GM18502 (cell line): ENCODE measurements at regions not wholly inside any gene's neighbourhood (a gene's known extent, or its start where the extent isn't known, plus 50 kb on each side); places are given as distances from the start of the nearest gene placed in this dataset.
"Not testable (repeated sequence)": the region's sequence is repeated elsewhere in the genome, so short reads cannot be mapped to it uniquely, and the experiment has no call there.

ENCODE experiments used
- ATAC-seq: cut with Tn5 transposase; IDR thresholded peaks from one replicate; pipeline ENCODE4 v1.9.1; 2021; ENCODE audit warnings: mild to moderate bottlenecking; ENCODE audit not compliant: unreplicated experiment, poor library complexity

DNA sequence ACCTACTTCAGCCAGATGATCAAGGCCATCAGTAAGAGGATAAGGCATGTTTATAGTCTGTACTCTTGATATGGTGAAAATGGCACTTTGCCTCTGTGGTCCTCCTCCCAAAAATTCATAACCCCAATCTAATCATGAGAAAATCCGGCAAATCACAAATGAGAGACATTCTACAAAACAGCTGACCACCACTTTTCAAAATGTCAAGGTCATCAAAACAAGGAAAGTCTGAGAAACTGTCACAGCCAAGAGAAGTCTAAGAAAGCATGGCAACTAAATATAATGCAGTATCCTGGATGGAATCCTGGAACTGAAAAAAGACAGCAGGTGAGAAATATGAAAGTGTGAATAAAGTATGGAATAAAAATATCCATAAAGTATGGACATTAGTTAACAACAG lies 226.6 kb upstream of the INTU start:
- ATAC-seq = no peak

DNA sequence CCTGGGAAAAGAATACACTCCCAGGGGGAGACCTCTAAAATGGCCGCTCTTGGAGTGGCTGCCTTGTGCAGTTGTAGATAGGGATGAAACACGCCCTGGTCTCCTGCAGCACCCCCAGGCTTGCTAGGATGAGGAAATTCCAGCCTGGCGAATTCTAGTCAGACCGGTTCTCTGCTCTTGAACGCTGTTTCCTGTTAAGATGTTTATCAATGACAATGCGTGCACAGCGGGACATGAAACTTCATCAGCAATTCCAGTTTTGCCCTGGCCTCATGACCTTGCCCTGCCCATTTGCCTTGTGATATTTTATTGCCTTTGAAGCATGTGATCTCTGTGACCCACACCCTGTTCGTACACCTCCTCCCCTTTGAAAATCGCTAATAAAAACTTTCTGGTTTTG lies 225.2 kb upstream of the INTU start:
- not testable (repeated sequence) for ATAC-seq

DNA sequence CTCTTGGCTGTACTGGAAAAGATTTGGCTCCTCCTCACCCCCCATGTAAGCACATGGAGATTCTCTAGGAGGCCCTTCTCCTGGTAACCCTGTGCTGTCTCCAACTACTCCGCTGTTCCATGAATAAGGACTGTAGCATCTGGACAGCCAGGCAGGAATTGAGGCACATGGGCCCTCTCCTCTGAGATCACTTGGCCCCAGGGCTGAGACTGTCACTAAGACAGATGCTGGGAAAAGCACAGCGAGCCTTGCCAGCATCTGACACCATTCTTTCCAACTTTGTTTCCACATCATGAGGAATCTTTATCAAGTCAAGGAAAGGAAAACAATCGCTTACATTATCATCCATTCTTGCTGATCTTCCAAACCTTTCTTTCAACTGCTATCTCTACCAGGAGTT lies 222.6 kb upstream of the INTU start:
- ATAC-seq = no peak

DNA sequence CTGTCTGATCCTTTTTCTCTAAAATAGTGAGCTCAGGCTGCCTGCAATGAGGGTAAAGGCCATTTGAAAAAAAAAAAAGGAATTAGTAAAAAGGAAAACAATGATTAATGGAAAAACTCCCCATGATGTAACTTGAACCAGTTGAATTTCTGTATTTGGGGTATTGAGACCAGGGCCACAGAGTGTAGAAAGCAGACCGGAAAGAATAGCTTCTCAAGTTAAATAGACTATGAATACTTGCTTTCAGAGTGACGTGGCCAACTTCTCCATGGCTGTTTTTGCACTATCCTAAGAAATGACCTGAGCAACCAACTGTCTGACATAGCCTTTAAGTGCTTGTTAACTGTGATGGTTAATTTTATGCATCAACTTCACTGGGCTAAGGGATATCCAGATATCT lies 222.1 kb upstream of the INTU start:
- no peak for ATAC-seq

DNA sequence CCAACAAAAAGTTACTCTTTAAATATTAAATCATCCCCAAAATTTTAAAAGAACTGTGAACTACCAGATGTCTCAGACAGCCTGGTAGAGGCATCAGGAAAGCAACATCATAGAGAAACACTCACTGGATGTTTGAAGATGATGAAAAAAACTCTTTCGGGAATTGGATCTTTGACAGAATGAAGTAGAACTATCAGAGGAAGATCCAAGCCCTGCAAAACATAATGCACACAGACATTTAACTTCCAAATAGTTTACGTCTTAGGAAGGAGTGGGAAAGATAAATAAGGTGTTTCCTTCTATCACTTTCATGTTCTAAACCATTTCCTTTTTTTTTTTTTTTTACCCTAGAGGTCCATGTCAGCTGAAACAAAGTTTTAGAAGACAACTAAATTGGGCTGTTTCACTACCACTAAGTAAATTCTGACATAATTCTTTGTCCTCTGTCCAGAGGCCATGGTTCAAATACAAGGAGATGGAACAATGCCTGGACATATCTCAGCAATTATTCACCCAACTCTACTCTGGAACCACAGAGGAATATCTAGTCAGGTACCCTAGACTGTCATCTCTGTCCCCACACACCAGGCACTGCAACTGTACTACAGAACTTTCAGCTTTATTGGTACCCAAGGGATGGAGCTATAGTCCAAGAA lies 217.7 kb upstream of the INTU start:
- no peak for ATAC-seq

DNA sequence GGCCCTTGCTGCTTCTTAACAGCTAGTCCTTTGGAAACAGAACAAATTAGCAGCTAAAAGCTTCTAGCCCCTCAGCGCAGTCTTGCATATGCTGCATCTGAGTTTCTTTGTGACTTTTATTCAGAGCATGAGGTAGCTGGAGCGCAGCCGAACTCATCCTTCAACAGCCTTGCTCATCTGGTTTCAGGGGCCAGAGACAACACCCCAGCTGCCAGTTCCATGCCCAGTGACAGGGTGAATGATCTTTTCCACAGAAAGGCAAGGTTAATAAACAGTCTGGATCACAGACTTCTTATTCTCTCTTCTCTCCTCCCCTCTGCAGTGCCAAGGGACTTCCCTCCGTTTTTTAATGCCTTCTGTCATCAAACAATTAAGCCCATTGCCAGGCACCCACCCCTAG lies 216.6 kb upstream of the INTU start:
- no peak for ATAC-seq

GRCh38 chr4:127417885-127418535 lies 214.7 kb upstream of the INTU start:
- ATAC-seq = no peak

- ATAC-seq = no peak
These were observed 213.3 kb upstream of the INTU start for GRCh38 chr4:127419431-127419830.

GRCh38 chr4:127421437-127421836 lies 211.3 kb upstream of the INTU start:
- no peak for ATAC-seq

DNA sequence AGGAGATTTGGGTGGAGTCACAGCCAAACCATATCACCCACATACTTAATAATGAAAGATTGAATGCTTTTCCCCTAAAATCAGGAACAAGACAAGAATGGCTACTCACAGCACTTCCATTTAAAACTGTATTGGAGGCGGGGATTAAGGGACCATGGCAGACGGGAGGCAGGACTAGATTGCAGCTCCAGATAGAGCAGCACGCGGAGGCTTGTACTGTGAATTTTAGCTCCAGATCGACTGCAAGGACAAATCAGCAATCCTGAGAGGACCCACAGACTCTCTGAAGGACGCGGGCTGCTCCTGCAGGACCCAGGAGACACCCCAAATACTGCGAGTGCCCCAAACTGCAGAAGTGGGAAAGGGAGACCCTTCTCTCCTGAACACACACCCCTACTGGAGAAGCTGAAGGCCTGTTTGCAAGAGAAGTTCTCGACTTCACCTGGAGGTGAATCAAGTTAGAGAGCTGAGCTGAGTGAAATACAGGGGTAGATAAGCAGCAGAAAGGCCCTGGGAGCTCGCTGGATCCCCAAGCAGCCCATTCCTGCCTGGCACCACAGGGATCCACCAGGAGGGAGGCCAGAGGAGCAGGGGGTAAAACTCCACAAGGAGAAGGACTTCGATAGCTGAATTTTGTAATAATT lies 207.4 kb upstream of the INTU start:
- no peak for ATAC-seq

DNA sequence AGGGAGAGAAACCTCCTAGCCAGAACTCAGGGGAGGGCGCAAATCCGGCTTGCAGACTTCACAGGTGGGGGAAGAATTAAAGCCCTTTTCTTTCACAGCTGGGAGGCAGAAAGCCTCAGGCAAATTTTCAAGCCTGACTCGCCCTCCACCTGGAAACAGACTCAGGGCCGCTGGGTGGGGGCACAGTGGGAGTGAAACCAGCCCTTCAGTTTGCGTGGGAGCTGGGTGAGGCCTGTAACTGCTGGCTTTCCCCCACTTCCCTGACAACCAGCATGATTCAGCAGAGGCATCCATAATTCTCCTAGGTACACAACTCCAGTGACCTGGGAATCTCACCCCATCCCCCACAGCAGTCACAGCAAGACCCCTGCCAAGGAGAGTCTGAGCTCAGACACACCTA lies 206.9 kb upstream of the INTU start:
- ATAC-seq = no peak

- no peak for ATAC-seq
These were observed 191.2 kb upstream of the INTU start for GRCh38 chr4:127441571-127441970.

GRCh38 chr4:127445471-127445870 lies 187.3 kb upstream of the INTU start:
- no peak for ATAC-seq

- ATAC-seq = no peak
These were observed 186.3 kb upstream of the INTU start for GRCh38 chr4:127446427-127446885.

GRCh38 chr4:127448986-127449385 lies 183.8 kb upstream of the INTU start:
- no peak for ATAC-seq

DNA sequence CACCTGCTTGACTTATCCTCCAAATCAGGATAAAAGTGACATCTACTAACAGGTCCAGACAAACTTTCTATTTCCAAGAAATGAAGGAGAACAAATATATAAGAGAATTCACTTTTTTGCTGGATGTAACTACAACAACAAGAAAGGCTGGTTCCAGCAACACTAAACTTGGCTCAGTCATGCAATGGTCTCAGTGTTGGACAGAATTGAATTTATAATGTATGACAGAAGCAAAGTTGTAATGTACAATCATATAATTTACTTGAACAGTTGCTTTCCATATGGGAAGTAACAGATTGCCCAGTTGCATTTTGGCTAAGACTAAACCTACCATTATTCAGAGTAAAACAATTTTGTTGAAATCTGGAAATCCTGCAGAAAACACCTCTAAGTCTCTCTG lies 183.3 kb upstream of the INTU start:
- no peak for ATAC-seq

DNA sequence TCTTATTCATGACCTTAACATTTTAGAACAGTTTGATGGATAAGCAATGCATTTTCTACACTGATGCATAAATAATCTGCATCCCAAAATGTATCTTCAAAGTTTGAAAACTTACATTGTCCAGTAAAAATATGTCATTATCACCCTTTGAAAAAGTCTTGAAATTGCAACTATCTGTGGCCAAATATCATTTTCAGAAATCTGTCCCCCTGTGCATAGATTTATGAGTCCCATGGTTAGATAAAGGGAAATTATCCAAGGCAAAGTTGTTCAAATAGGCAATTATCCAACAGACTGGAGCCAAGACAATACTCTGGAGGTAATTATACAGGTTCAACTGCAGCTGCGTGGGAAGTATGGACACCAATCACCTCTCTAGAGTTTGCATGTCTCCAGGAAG lies 182.5 kb upstream of the INTU start:
- no peak for ATAC-seq

DNA sequence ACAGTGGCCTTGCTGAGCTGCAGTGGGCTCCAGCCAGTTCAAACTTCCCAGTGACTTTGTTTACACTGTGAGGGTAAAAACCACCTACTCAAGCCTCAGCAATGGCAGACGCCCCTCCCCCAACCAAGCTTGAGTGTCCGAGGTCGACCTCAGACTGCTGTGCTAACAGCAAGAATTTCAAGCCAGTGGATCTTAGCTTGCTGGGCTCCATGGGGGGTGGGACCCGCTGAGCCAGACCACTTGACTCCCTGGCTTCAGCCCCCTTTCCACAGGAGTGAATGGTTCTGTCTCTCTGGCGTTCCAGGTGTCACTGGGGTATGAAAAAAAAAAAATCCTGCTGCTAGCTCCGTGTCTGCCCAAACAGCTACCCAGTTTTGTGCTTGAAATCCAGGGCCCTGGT lies 168.9 kb upstream of the INTU start:
- no peak for ATAC-seq

DNA sequence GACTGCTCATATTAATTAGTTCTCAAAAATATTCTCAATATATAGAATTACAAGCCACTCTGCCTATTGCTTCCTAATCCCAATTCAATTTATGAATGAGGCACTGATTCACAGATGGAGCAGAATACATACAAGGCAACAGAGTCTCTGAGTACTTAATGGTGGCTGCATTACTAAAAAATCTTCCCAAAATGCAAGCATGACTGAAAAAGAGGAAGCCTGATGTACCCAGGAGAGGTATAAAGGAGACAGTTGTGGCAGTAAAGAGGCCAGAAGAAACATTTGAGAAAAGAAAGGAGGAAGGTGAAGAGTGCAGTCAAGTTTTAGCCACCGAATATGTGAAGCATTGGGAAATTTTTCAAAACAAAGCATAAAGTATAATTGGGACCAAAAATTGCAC lies 163.2 kb upstream of the INTU start:
- ATAC-seq = no peak

DNA sequence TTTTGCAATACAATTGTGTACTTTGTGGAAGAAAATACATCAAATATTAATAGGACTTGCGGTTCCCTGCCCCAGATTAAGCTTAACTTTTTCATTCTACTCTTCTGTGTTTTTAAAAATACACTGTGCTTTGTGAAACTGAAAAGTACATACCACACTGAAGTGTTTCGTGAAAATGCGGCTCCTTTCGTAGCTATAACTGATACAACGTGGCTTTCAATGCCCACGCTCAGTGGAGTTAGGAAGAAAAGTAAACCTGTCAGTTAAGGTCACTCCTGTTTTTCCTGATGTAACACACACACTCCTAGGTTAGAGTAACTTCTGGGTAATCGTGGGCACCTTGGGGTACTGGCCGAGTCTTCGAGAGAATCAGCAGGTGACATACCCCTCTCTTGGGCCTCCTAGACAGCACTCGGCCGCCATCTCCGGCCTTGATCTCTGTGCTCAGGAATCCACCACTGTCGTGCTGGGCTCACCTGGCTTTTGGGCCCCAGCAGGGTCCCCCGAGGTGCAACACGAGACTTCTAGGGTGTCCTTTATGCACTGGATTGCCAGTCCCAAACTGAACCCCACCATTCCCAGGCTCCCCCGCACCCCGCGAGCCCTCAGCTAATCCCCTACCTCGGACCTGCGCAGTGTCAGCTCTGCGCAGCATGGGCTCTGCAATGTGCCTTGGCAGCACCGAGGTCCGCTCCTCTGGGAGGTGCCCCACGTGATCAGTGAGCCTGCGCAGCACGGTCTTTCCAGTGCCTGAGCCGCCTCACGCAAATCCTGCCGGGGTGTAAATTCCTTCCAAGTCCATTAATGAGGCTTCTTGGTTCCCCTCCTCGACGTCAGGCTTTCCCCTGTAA lies 162.6 kb upstream of the INTU start:
- no peak for ATAC-seq

DNA sequence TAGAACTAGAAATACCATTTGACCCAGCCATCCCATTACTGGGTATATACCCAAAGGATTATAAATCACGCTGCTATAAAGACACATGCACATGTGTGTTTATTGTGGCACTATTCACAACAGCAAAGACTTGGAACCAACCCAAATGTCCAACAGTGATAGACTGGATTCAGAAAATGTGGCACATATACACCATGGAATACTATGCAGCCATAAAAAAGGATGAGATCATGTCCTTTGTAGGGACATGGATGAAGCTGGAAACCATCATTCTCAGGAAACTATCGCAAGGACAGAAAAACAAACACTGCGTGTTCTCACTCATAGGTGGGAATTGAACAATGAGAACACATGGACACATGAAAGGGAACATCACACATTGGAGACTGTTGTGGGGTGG lies 154.5 kb upstream of the INTU start:
- ATAC-seq = not testable (repeated sequence)
